ENCODE measurements at regions not wholly inside any gene's neighbourhood (a gene's known extent, or its start where the extent isn't known, plus 50 kb on each side); places are given as distances from the start of the nearest gene placed in this dataset.

- H3K27ac ChIP-seq (ENCODE audit: low read depth, low read length), result no peak overlapping the region
- no peak for DNase-seq (ENCODE audit: low read depth)
- Mint-ChIP-seq H3K4me1 (ENCODE audit: low read depth, unreplicated experiment) (peaks cover 13% of the 10 kb centered on the region), H3K9me3 (ENCODE audit: unreplicated experiment) (peaks cover 5% of the 10 kb centered on the region), H3K36me3 (ENCODE audit: low read depth, unreplicated experiment) (no peaks in the 10 kb centered on the region), H3K4me3 (ENCODE audit: unreplicated experiment) (no peak overlapping the region), H3K27me3 (ENCODE audit: low read depth, unreplicated experiment) (peaks cover 10% of the 10 kb centered on the region), H3K27ac (ENCODE audit: unreplicated experiment) (no peak overlapping the region)
- no peak overlapping the region for H3K4me3 ChIP-seq (ENCODE audit: insufficient read depth, low read depth, low read length)
- no peaks in the 10 kb centered on the region for H4K20me1 ChIP-seq (ENCODE audit: insufficient read depth, low read length)
- no peaks in the 10 kb centered on the region for H3K27me3 ChIP-seq (ENCODE audit: insufficient read depth, low read length)
- H3K9ac ChIP-seq (ENCODE audit: low read length), result no peak overlapping the region
- H3K9me3 ChIP-seq (ENCODE audit: insufficient read depth, low read depth, low read length), result no peaks in the 10 kb centered on the region
- no peaks in the 10 kb centered on the region for H3K36me3 ChIP-seq (ENCODE audit: insufficient read depth, low read length)
- no peak overlapping the region for H2AFZ ChIP-seq (ENCODE audit: low read depth, low read length)
- no peaks in the 10 kb centered on the region for H3K4me1 ChIP-seq (ENCODE audit: insufficient read depth, low read length)
- H3K4me2 ChIP-seq (ENCODE audit: low read length), result no peak overlapping the region
- TF ChIP-seq CTCF (IDR thresholded peaks at IDR 0.05; ENCODE audit: insufficient read depth, low read depth, low read length) (no peak), EZH2 (IDR thresholded peaks at IDR 0.05; ENCODE audit: insufficient read depth, low read length) (no peak)
- no peak for FAIRE-seq
- H3K79me2 ChIP-seq (ENCODE audit: insufficient read depth, low read length), result no peaks in the 10 kb centered on the region
Observed at GRCh38 chr11:114924042-114924441, 245.7 kb downstream of the NXPE2 start.

GRCh38 chr11:114925591-114925990 lies 247.3 kb downstream of the NXPE2 start:
- Mint-ChIP-seq H3K27ac (ENCODE audit: unreplicated experiment) (peak overlapping the region; percentile 26), H3K4me3 (ENCODE audit: unreplicated experiment) (no peak overlapping the region), H3K9me3 (ENCODE audit: unreplicated experiment) (peaks cover 5% of the 10 kb centered on the region), H3K36me3 (ENCODE audit: low read depth, unreplicated experiment) (no peaks in the 10 kb centered on the region), H3K4me1 (ENCODE audit: low read depth, unreplicated experiment) (peaks cover 13% of the 10 kb centered on the region), H3K27me3 (ENCODE audit: low read depth, unreplicated experiment) (peaks cover 5% of the 10 kb centered on the region)
- no peak overlapping the region for H3K4me3 ChIP-seq (ENCODE audit: insufficient read depth, low read depth, low read length)
- no peaks in the 10 kb centered on the region for H3K9me3 ChIP-seq (ENCODE audit: insufficient read depth, low read depth, low read length)
- no peak for TF ChIP-seq EZH2 (IDR thresholded peaks at IDR 0.05; ENCODE audit: insufficient read depth, low read length)
- TF ChIP-seq CTCF (IDR thresholded peaks at IDR 0.05; ENCODE audit: insufficient read depth, low read depth, low read length), result no peak
- no peak overlapping the region for H2AFZ ChIP-seq (ENCODE audit: low read depth, low read length)
- H3K27me3 ChIP-seq (ENCODE audit: insufficient read depth, low read length), result no peaks in the 10 kb centered on the region
- FAIRE-seq, result no peak
- no peak for DNase-seq (ENCODE audit: low read depth)
- no peaks in the 10 kb centered on the region for H3K79me2 ChIP-seq (ENCODE audit: insufficient read depth, low read length)
- H3K4me2 ChIP-seq (ENCODE audit: low read length), result no peak overlapping the region
- no peaks in the 10 kb centered on the region for H4K20me1 ChIP-seq (ENCODE audit: insufficient read depth, low read length)
- H3K4me1 ChIP-seq (ENCODE audit: insufficient read depth, low read length), result no peaks in the 10 kb centered on the region
- H3K36me3 ChIP-seq (ENCODE audit: insufficient read depth, low read length), result no peaks in the 10 kb centered on the region
- H3K27ac ChIP-seq (ENCODE audit: low read depth, low read length), result no peak overlapping the region
- no peak overlapping the region for H3K9ac ChIP-seq (ENCODE audit: low read length)

- Histone ChIP-seq H4K20me1 (ENCODE audit: insufficient read depth, low read length) (no peaks in the 10 kb centered on the region), H3K4me3 (ENCODE audit: insufficient read depth, low read depth, low read length) (no peak overlapping the region), H3K27ac (ENCODE audit: low read depth, low read length) (no peak overlapping the region), H3K27me3 (ENCODE audit: insufficient read depth, low read length) (no peaks in the 10 kb centered on the region), H3K36me3 (ENCODE audit: insufficient read depth, low read length) (no peaks in the 10 kb centered on the region), H3K4me1 (ENCODE audit: insufficient read depth, low read length) (no peaks in the 10 kb centered on the region), H3K9ac (ENCODE audit: low read length) (no peak overlapping the region), H3K4me2 (ENCODE audit: low read length) (no peak overlapping the region), H3K9me3 (ENCODE audit: insufficient read depth, low read depth, low read length) (no peaks in the 10 kb centered on the region), H2AFZ (ENCODE audit: low read depth, low read length) (no peak overlapping the region), H3K79me2 (ENCODE audit: insufficient read depth, low read length) (no peaks in the 10 kb centered on the region)
- H3K27me3 Mint-ChIP-seq (ENCODE audit: low read depth, unreplicated experiment), result peaks cover 4% of the 10 kb centered on the region
- TF ChIP-seq CTCF (IDR thresholded peaks at IDR 0.05; ENCODE audit: insufficient read depth, low read depth, low read length), result no peak
- TF ChIP-seq EZH2 (IDR thresholded peaks at IDR 0.05; ENCODE audit: insufficient read depth, low read length), result no peak
- H3K27ac Mint-ChIP-seq (ENCODE audit: unreplicated experiment), result no peak overlapping the region
- H3K36me3 Mint-ChIP-seq (ENCODE audit: low read depth, unreplicated experiment), result no peaks in the 10 kb centered on the region
- FAIRE-seq (no peak), DNase-seq (ENCODE audit: low read depth) (no peak)
- peaks cover 13% of the 10 kb centered on the region for H3K4me1 Mint-ChIP-seq (ENCODE audit: low read depth, unreplicated experiment)
- H3K9me3 Mint-ChIP-seq (ENCODE audit: unreplicated experiment), result peaks cover 5% of the 10 kb centered on the region
- no peak overlapping the region for H3K4me3 Mint-ChIP-seq (ENCODE audit: unreplicated experiment)
Observed at GRCh38 chr11:114928260-114928870, 250.0 kb downstream of the NXPE2 start.

Measured in astrocyte (in vitro differentiated cells and primary cell).